ENCODE measurements at regions not wholly inside any gene's neighbourhood (a gene's known extent, or its start where the extent isn't known, plus 50 kb on each side); places are given as distances from the start of the nearest gene placed in this dataset.

DNA sequence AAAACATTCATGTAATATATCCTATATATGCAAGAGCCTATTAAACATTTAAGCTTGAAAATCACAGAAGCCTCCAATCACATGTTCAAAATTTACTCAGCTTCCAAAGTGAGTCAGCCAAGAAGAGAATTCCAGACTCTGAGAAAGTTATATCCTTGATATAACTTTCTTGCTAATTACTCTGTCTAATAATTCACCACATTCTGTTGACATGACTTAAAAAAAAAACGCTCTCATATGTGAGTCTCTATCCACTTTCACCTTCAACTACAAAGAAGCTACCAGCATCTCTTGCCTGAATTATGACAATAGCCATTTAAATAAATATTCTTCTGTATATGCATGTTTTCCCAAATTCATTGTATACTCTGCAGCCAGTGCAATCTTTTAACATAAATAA lies 1116.3 kb upstream of the CADM2 start:
- Histone ChIP-seq H3K79me2 (ENCODE audit: control insufficient read depth, insufficient read depth, low read length) (no peaks in the 10 kb centered on the region), H3K4me1 (replicated peaks in 1 of 2; ENCODE audit: control insufficient read depth in 2 of 2, insufficient read depth in 2 of 2, low read length in 2 of 2) (no peaks in the 10 kb centered on the region), H2AFZ (ENCODE audit: low read depth, low read length) (no peak overlapping the region), H3K36me3 (ENCODE audit: control insufficient read depth, insufficient read depth, low read length) (no peaks in the 10 kb centered on the region), H3K9ac (ENCODE audit: insufficient read depth in 1 of 2, low read depth in 2 of 2, low read length in 2 of 2) (no peak overlapping the region), H4K20me1 (replicated peaks; ENCODE audit: control insufficient read depth, insufficient read depth, low read length) (no peaks in the 10 kb centered on the region), H3K27me3 (ENCODE audit: control insufficient read depth in 2 of 2, insufficient read depth in 2 of 2, low read length in 2 of 2) (no peaks in the 10 kb centered on the region), H3K27ac (ENCODE audit: extremely low read depth, low read depth, low read length) (no peak overlapping the region), H3K4me2 (ENCODE audit: insufficient read depth, low read length) (no peak overlapping the region), H3K9me1 (ENCODE audit: control insufficient read depth, insufficient read depth, low read length) (no peaks in the 10 kb centered on the region), H3K4me3 (no peak overlapping the region), H3K9me3 (replicated peaks; ENCODE audit: control insufficient read depth, insufficient read depth, low read depth, low read length) (no peaks in the 10 kb centered on the region)
- BruUV-seq (replicated peaks): no TSS peak
- ChIA-PET POLR2A (no interaction called here), CTCF (ENCODE audit: low intra/inter-chr PET ratio) (no interaction called here)
- DNase-seq (ENCODE audit: extremely low read depth in 1 of 4, low spot score in 3 of 4) (no peak), ATAC-seq (no peak), FAIRE-seq (no peak)
- in situ Hi-C loops (cut with MboI) (no loop called here), intact Hi-C loops (cut with micrococcal nuclease) (no loop called here)
- no CpG with 5 or more reads among the region's 1 CpG for WGBS (ENCODE audit: insufficient coverage, low coverage, missing lambda C conversion rate)
- TF ChIP-seq FIP1L1 (IDR thresholded peaks at IDR 0.05; ENCODE audit: low read depth, low read length, poor library complexity, severe bottlenecking) (no peak), ZNF785 (CRISPR knock-in tag; IDR thresholded peaks at IDR 0.05) (no peak), NFE2L1 (tag; IDR thresholded peaks at IDR 0.05; ENCODE audit: borderline replicate concordance, low read depth) (no peak), ZNF707 (CRISPR knock-in tag; conservative IDR thresholded peaks at IDR 0.05) (no peak), STAT5A (IDR thresholded peaks at IDR 0.05; ENCODE audit: borderline replicate concordance, low read length) (no peak), ZNF354B (CRISPR knock-in tag; IDR thresholded peaks at IDR 0.05) (no peak), GABPB1 (CRISPR knock-in tag; IDR thresholded peaks at IDR 0.05) (no peak), PYGO2 (tag; IDR thresholded peaks at IDR 0.05) (no peak), SAP30 (IDR thresholded peaks at IDR 0.05; ENCODE audit: borderline replicate concordance, insufficient read depth, low read depth, low read length, poor library complexity, severe bottlenecking) (no peak), CBX1 (IDR thresholded peaks at IDR 0.05; ENCODE audit: low read depth) (no peak), CREBBP (IDR thresholded peaks at IDR 0.05; ENCODE audit: low read depth, low read length) (no peak), ZNF764 (CRISPR knock-in tag; IDR thresholded peaks at IDR 0.05; ENCODE audit: low read depth) (no peak), ZNF263 (CRISPR knock-in tag; IDR thresholded peaks at IDR 0.05; ENCODE audit: borderline replicate concordance) (no peak)
- TF ChIP-seq, protein P1, sequence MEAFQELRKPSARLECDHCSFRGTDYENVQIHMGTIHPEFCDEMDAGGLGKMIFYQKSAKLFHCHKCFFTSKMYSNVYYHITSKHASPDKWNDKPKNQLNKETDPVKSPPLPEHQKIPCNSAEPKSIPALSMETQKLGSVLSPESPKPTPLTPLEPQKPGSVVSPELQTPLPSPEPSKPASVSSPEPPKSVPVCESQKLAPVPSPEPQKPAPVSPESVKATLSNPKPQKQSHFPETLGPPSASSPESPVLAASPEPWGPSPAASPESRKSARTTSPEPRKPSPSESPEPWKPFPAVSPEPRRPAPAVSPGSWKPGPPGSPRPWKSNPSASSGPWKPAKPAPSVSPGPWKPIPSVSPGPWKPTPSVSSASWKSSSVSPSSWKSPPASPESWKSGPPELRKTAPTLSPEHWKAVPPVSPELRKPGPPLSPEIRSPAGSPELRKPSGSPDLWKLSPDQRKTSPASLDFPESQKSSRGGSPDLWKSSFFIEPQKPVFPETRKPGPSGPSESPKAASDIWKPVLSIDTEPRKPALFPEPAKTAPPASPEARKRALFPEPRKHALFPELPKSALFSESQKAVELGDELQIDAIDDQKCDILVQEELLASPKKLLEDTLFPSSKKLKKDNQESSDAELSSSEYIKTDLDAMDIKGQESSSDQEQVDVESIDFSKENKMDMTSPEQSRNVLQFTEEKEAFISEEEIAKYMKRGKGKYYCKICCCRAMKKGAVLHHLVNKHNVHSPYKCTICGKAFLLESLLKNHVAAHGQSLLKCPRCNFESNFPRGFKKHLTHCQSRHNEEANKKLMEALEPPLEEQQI (IDR thresholded peaks at IDR 0.05): no peak
- TF ChIP-seq, protein P2, sequence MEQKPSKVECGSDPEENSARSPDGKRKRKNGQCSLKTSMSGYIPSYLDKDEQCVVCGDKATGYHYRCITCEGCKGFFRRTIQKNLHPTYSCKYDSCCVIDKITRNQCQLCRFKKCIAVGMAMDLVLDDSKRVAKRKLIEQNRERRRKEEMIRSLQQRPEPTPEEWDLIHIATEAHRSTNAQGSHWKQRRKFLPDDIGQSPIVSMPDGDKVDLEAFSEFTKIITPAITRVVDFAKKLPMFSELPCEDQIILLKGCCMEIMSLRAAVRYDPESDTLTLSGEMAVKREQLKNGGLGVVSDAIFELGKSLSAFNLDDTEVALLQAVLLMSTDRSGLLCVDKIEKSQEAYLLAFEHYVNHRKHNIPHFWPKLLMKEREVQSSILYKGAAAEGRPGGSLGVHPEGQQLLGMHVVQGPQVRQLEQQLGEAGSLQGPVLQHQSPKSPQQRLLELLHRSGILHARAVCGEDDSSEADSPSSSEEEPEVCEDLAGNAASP (IDR thresholded peaks at IDR 0.05): no peak
- TF ChIP-seq, protein P3, sequence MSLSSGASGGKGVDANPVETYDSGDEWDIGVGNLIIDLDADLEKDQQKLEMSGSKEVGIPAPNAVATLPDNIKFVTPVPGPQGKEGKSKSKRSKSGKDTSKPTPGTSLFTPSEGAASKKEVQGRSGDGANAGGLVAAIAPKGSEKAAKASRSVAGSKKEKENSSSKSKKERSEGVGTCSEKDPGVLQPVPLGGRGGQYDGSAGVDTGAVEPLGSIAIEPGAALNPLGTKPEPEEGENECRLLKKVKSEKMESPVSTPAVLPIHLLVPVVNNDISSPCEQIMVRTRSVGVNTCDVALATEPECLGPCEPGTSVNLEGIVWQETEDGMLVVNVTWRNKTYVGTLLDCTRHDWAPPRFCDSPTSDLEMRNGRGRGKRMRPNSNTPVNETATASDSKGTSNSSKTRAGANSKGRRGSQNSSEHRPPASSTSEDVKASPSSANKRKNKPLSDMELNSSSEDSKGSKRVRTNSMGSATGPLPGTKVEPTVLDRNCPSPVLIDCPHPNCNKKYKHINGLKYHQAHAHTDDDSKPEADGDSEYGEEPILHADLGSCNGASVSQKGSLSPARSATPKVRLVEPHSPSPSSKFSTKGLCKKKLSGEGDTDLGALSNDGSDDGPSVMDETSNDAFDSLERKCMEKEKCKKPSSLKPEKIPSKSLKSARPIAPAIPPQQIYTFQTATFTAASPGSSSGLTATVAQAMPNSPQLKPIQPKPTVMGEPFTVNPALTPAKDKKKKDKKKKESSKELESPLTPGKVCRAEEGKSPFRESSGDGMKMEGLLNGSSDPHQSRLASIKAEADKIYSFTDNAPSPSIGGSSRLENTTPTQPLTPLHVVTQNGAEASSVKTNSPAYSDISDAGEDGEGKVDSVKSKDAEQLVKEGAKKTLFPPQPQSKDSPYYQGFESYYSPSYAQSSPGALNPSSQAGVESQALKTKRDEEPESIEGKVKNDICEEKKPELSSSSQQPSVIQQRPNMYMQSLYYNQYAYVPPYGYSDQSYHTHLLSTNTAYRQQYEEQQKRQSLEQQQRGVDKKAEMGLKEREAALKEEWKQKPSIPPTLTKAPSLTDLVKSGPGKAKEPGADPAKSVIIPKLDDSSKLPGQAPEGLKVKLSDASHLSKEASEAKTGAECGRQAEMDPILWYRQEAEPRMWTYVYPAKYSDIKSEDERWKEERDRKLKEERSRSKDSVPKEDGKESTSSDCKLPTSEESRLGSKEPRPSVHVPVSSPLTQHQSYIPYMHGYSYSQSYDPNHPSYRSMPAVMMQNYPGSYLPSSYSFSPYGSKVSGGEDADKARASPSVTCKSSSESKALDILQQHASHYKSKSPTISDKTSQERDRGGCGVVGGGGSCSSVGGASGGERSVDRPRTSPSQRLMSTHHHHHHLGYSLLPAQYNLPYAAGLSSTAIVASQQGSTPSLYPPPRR (CRISPR knock-in tag; IDR thresholded peaks at IDR 0.05; ENCODE audit: borderline replicate concordance): no peak

Data from K562 (cell line).